SK-N-SH (cell line): ENCODE measurements at regions not wholly inside any gene's neighbourhood (a gene's known extent, or its start where the extent isn't known, plus 50 kb on each side); places are given as distances from the start of the nearest gene placed in this dataset.

ENCODE experiments used
- CTCF ChIA-PET: fragments of 300-600, 350-600 bp; formaldehyde crosslinking; extraction: SDS; loops from one replicate; lab custom pipeline; 2021; lab: Yijun Ruan, JAX
- POLR2A ChIA-PET: fragments of 350-600 bp; sonication (Branson Sonifier 250); formaldehyde crosslinking; extraction: SDS; loops from one replicate; lab custom pipeline; 2020; ENCODE audit warnings: antibody characterized with exemption, inconsistent platforms; lab: Yijun Ruan, JAX
- DNase-seq: peaks from one replicate; pipeline ENCODE4 v3.0.0; 2012
- H2AFZ ChIP-seq: fragments of 200-600 bp; sonication (generic); 2 replicates; pipeline ENCODE4 v1.8.1; 2016; ENCODE audit warnings: antibody characterized with exemption, mild to moderate bottlenecking, low read depth
- H3F3A ChIP-seq: fragments of 200-600 bp; sonication (generic); replicated peaks from 2 replicates; pipeline ENCODE3; 2016; ENCODE audit warnings: antibody characterized with exemption, mild to moderate bottlenecking; ENCODE audit not compliant: insufficient read depth
- H3K27ac ChIP-seq, 2 experiments: fragments of 200-500 bp in 1 of 2; fragments of 200-600 bp in 1 of 2; sonication (Bioruptor generic) in 1 of 2; sonication (generic), shearing (Covaris generic) in 1 of 2; 2 replicates each; pipeline versions ENCODE4 v1.5.1 to v1.6.1; 2014 to 2016; ENCODE audit warnings: low read depth in 2 of 2, inconsistent platforms in 1 of 2, low read length in 1 of 2, mild to moderate bottlenecking in 1 of 2, mixed read lengths in 1 of 2
- H3K27me3 ChIP-seq: fragments of 200-600 bp; sonication (generic), shearing (Covaris generic); 2 replicates; pipeline ENCODE4 v1.6.1; 2016; ENCODE audit warnings: mixed run types; ENCODE audit not compliant: insufficient read depth
- H3K36me3 ChIP-seq, 2 experiments: fragments of 200-500 bp in 1 of 2; fragments of 200-600 bp in 1 of 2; sonication (Bioruptor generic) in 1 of 2; sonication (generic) in 1 of 2; replicated peaks in 1 of 2; 2 replicates each; pipeline versions ENCODE3 to v1.5.1; 2014 to 2016; ENCODE audit warnings: low read length in 1 of 2, mild to moderate bottlenecking in 1 of 2; ENCODE audit not compliant: insufficient read depth in 2 of 2, control insufficient read depth in 1 of 2
- H3K4me1 ChIP-seq, 2 experiments: fragments of 200-500 bp in 1 of 2; fragments of 200-600 bp in 1 of 2; sonication (Bioruptor generic) in 1 of 2; sonication (generic), shearing (Covaris generic) in 1 of 2; 2 replicates each; pipeline versions ENCODE4 v1.5.1 to v1.6.1; 2014 to 2016; ENCODE audit warnings: low read depth in 1 of 2, low read length in 1 of 2, mixed run types in 1 of 2; ENCODE audit not compliant: insufficient read depth in 2 of 2, control insufficient read depth in 1 of 2
- H3K4me2 ChIP-seq: fragments of 200-600 bp; sonication (generic), shearing (Covaris generic); 2 replicates; pipeline ENCODE4 v1.6.1; 2017; ENCODE audit warnings: mixed run types
- H3K4me3 ChIP-seq, 2 experiments: fragments of 200-500 bp in 1 of 2; fragments of 200-600 bp in 1 of 2; sonication (Bioruptor generic) in 1 of 2; sonication (generic), shearing (Covaris generic) in 1 of 2; 2 replicates each; pipeline versions ENCODE4 v1.5.1 to v1.8.1; 2014 to 2016; ENCODE audit warnings: low read depth in 2 of 2, inconsistent platforms in 1 of 2, low read length in 1 of 2, mild to moderate bottlenecking in 1 of 2, mixed read lengths in 1 of 2, moderate library complexity in 1 of 2
- H3K79me2 ChIP-seq: fragments of 200-600 bp; sonication (generic); 2 replicates; pipeline ENCODE4 v1.8.1; 2017; ENCODE audit warnings: mild to moderate bottlenecking; ENCODE audit not compliant: insufficient read depth
- H3K9ac ChIP-seq: fragments of 200-600 bp; sonication (generic); 2 replicates; pipeline ENCODE4 v1.6.1; 2017; ENCODE audit warnings: mixed run types
- H3K9me2 ChIP-seq: fragments of 200-600 bp; sonication (generic); 2 replicates; pipeline ENCODE4 v1.6.1; 2017; ENCODE audit warnings: mixed run types
- H3K9me3 ChIP-seq: fragments of 200-600 bp; sonication (generic); 2 replicates; pipeline ENCODE4 v1.6.1; 2017; ENCODE audit warnings: mixed run types, mild to moderate bottlenecking, moderate library complexity
- H4K20me1 ChIP-seq: fragments of 200-600 bp; sonication (generic); 2 replicates; pipeline ENCODE4 v1.6.1; 2017; ENCODE audit warnings: mild to moderate bottlenecking, mixed run types; ENCODE audit not compliant: insufficient read depth
- ELF1 ChIP-seq: IDR thresholded peaks from 2 replicates; pipeline ENCODE4 v1.4.0; 2012
- EZH2phosphoT487 ChIP-seq: fragments of 200-600 bp; sonication (generic); IDR thresholded peaks from 2 replicates; pipeline ENCODE4 v1.6.1; 2017; ENCODE audit warnings: low read depth, mixed run types, mild to moderate bottlenecking, antibody characterized with exemption, moderate library complexity, borderline replicate concordance
- FOXJ3 ChIP-seq: sonication (generic); formaldehyde crosslinking; IDR thresholded peaks from 2 replicates; pipeline ENCODE4 v1.5.1; 2020; ENCODE audit warnings: mild to moderate bottlenecking, missing genetic modification reagents
- GATA2 ChIP-seq: sonication (generic); formaldehyde crosslinking; IDR thresholded peaks from 2 replicates; pipeline ENCODE4 v1.5.0; 2020; ENCODE audit warnings: mild to moderate bottlenecking, missing genetic modification reagents
- JUND ChIP-seq: IDR thresholded peaks from 2 replicates; pipeline ENCODE4 v1.4.0; 2012
- MEF2A ChIP-seq: IDR thresholded peaks from 2 replicates; pipeline ENCODE4 v1.4.0; 2012; ENCODE audit warnings: low read depth, borderline replicate concordance
- MXI1 ChIP-seq: IDR thresholded peaks from 2 replicates; pipeline ENCODE4 v1.6.1; 2012; ENCODE audit warnings: mild to moderate bottlenecking, low read depth, low read length, improper control_type of control experiment
- NFIC ChIP-seq: IDR thresholded peaks from 2 replicates; pipeline ENCODE4 v1.4.0; 2012; ENCODE audit warnings: borderline replicate concordance
- NRF1 ChIP-seq: IDR thresholded peaks from 2 replicates; pipeline ENCODE4 v1.6.1; 2012; ENCODE audit warnings: low read depth, mild to moderate bottlenecking, low read length
- RCOR1 ChIP-seq: fragments of 150-350 bp; IDR thresholded peaks from 2 replicates; pipeline ENCODE4 v1.6.1; 2017; ENCODE audit warnings: antibody characterized with exemption, low read length
- RXRA ChIP-seq: IDR thresholded peaks from 2 replicates; pipeline ENCODE4 v1.4.0; 2012; ENCODE audit warnings: low read depth, mild to moderate bottlenecking, borderline replicate concordance
- SIN3A ChIP-seq: IDR thresholded peaks from 2 replicates; pipeline ENCODE4 v1.6.1; 2012; ENCODE audit warnings: low read depth, mild to moderate bottlenecking, low read length, moderate library complexity, borderline replicate concordance
- SMC3 ChIP-seq: IDR thresholded peaks from 2 replicates; pipeline ENCODE4 v1.6.1; 2012; ENCODE audit warnings: low read depth, low read length, improper control_type of control experiment
- TAF1 ChIP-seq: IDR thresholded peaks from 2 replicates; pipeline ENCODE4 v1.6.1; 2012; ENCODE audit warnings: low read depth, mild to moderate bottlenecking, low read length, moderate library complexity, borderline replicate concordance
- TCF12 ChIP-seq: IDR thresholded peaks from 2 replicates; pipeline ENCODE4 v1.4.0; 2012
- TEAD4 ChIP-seq: IDR thresholded peaks from 2 replicates; pipeline ENCODE4 v1.4.0; 2012; ENCODE audit warnings: mild to moderate bottlenecking, borderline replicate concordance; ENCODE audit not compliant: insufficient read depth
- YY1 ChIP-seq: IDR thresholded peaks from 2 replicates; pipeline ENCODE4 v1.4.0; 2012; ENCODE audit warnings: low read depth, mild to moderate bottlenecking
- WGBS: methylation state at CpG from one replicate; pipeline ENCODE4 v1.1.6; 2017; ENCODE audit warnings: low lambda C conversion rate; 5-methylcytosine and 5-hydroxymethylcytosine counted together
- TF ChIP-seq, protein P1 (sequence below): fragments of 150-350 bp; IDR thresholded peaks from 2 replicates; pipeline ENCODE4 v1.6.1; 2016; ENCODE audit warnings: mild to moderate bottlenecking, low read depth, low read length
- TF ChIP-seq, protein P2 (sequence below): IDR thresholded peaks from 2 replicates; pipeline ENCODE4 v1.4.0; 2012; ENCODE audit warnings: low read depth, borderline replicate concordance
- TF ChIP-seq, protein P3 (sequence below): IDR thresholded peaks from 2 replicates; pipeline ENCODE4 v1.4.0; 2012; ENCODE audit warnings: low read depth, borderline replicate concordance
- TF ChIP-seq, protein P4 (sequence below): IDR thresholded peaks from 2 replicates; pipeline ENCODE4; 2012

DNA sequence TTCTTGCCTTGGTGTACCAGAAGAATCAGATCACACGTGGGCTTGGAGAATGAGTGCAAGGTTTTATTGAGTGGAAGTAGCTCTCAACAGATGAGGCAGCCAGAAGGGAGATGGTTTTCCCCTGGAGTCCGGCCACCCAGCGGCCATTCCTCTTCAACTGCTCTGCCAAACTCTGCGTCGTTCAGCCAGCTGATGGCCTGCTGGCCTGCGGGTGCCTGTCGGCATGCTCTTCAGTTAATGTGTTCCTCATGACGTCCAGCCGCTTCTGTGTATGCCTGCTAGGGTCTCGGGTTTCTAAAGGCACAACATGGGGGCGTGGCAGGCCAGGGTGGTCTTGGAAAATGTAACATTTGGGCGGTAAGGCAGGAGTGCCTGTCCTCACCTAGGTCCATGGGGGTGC lies 487.9 kb upstream of the LRRC4C start:
- H2AFZ ChIP-seq: no peak overlapping the region
- no peak overlapping the region for H3K27ac ChIP-seq
- H4K20me1 ChIP-seq: no peaks in the 10 kb centered on the region
- H3K9me2 ChIP-seq: no peaks in the 10 kb centered on the region
- TF ChIP-seq TCF12 (no peak), SMC3 (no peak), NFIC (no peak), RXRA (no peak), NRF1 (no peak), TEAD4 (no peak), JUND (no peak), SIN3A (no peak), EZH2phosphoT487 (no peak), TAF1 (no peak)
- TF ChIP-seq, protein P1, sequence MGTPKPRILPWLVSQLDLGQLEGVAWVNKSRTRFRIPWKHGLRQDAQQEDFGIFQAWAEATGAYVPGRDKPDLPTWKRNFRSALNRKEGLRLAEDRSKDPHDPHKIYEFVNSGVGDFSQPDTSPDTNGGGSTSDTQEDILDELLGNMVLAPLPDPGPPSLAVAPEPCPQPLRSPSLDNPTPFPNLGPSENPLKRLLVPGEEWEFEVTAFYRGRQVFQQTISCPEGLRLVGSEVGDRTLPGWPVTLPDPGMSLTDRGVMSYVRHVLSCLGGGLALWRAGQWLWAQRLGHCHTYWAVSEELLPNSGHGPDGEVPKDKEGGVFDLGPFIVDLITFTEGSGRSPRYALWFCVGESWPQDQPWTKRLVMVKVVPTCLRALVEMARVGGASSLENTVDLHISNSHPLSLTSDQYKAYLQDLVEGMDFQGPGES: no peak
- TF ChIP-seq, all 33 proteins: peak for 0
- H3K36me3 ChIP-seq: no peaks in the 10 kb centered on the region
- H3K4me2 ChIP-seq: no peak overlapping the region
- H3K4me3 ChIP-seq: no peak overlapping the region
- no peak overlapping the region for H3K9ac ChIP-seq
- H3K27me3 ChIP-seq: no peaks in the 10 kb centered on the region
- no peaks in the 10 kb centered on the region for H3K9me3 ChIP-seq
- WGBS: 35% methylated on average over 11 of the region's 12 CpGs
- H3F3A ChIP-seq: no peaks in the 10 kb centered on the region
- ChIA-PET POLR2A (no interaction called here), CTCF (no interaction called here)
- no peaks in the 10 kb centered on the region for H3K4me1 ChIP-seq
- no peak for DNase-seq
- no peaks in the 10 kb centered on the region for H3K79me2 ChIP-seq

DNA sequence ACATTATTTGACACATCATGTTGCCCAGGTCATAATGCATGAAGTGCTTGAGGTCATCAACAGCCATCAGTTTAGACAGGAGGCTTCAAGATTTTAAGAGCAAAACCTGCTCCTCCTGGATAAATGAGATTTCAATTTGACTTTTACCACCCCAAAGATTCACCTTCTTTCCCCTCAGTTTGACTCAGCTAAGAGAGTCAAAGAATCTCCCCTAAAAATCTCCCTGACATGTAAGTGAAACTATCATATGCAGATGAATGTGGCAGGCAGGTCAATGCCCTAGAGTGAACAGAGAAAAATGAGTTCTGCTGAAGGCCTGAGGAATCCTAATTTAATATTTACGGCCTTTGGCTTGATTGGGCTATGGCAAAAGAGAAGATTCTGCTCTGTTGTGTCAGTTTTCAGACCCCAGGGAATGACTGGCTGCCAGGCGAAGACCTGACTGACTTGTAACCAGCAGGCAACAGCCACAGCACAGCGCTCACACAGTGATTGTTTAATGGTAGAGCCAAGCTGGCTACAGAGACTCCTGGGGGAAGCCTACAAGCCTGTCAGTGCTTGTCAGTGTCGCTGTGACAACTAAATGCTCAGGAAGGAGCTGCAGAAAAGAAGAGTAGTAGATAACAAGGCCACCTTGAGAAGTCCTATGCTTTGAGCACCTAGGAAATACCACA lies 491.2 kb upstream of the LRRC4C start:
- WGBS: 28% methylated on average over 4 of the region's 4 CpGs
- no peaks in the 10 kb centered on the region for H3K79me2 ChIP-seq

More for the DNA sequence above, 491.2 kb upstream of the LRRC4C start:
- H3K9me2 ChIP-seq: no peaks in the 10 kb centered on the region
- CTCF ChIA-PET: no interaction called here
- TF ChIP-seq GATA2: no peak
- TF ChIP-seq MXI1: no peak
- TF ChIP-seq, protein P2, sequence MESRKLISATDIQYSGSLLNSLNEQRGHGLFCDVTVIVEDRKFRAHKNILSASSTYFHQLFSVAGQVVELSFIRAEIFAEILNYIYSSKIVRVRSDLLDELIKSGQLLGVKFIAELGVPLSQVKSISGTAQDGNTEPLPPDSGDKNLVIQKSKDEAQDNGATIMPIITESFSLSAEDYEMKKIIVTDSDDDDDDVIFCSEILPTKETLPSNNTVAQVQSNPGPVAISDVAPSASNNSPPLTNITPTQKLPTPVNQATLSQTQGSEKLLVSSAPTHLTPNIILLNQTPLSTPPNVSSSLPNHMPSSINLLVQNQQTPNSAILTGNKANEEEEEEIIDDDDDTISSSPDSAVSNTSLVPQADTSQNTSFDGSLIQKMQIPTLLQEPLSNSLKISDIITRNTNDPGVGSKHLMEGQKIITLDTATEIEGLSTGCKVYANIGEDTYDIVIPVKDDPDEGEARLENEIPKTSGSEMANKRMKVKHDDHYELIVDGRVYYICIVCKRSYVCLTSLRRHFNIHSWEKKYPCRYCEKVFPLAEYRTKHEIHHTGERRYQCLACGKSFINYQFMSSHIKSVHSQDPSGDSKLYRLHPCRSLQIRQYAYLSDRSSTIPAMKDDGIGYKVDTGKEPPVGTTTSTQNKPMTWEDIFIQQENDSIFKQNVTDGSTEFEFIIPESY: no peak
- TF ChIP-seq ELF1: no peak
- no peak for TF ChIP-seq RXRA
- no peak for TF ChIP-seq TAF1
- TF ChIP-seq MEF2A: no peak
- no peak for TF ChIP-seq FOXJ3 (CRISPR knock-in tag)
- no peak for TF ChIP-seq YY1
- no peak for TF ChIP-seq RCOR1
- TF ChIP-seq, protein P3, sequence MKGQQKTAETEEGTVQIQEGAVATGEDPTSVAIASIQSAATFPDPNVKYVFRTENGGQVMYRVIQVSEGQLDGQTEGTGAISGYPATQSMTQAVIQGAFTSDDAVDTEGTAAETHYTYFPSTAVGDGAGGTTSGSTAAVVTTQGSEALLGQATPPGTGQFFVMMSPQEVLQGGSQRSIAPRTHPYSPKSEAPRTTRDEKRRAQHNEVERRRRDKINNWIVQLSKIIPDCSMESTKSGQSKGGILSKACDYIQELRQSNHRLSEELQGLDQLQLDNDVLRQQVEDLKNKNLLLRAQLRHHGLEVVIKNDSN: no peak
- TF ChIP-seq, protein P4, sequence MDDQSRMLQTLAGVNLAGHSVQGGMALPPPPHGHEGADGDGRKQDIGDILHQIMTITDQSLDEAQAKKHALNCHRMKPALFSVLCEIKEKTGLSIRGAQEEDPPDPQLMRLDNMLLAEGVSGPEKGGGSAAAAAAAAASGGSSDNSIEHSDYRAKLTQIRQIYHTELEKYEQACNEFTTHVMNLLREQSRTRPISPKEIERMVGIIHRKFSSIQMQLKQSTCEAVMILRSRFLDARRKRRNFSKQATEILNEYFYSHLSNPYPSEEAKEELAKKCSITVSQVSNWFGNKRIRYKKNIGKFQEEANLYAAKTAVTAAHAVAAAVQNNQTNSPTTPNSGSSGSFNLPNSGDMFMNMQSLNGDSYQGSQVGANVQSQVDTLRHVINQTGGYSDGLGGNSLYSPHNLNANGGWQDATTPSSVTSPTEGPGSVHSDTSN: no peak
- TF ChIP-seq SIN3A: no peak
- DNase-seq: no peak
- H3K36me3 ChIP-seq: no peaks in the 10 kb centered on the region
- no peak overlapping the region for H3K4me3 ChIP-seq
- H3K9ac ChIP-seq: no peak overlapping the region
- no peaks in the 10 kb centered on the region for H3K27me3 ChIP-seq
- no peak overlapping the region for H2AFZ ChIP-seq
- H3K9me3 ChIP-seq: no peaks in the 10 kb centered on the region
- H3K27ac ChIP-seq: no peak overlapping the region
- POLR2A ChIA-PET: no interaction called here
- no peak overlapping the region for H3K4me2 ChIP-seq
- H4K20me1 ChIP-seq: no peaks in the 10 kb centered on the region
- no peaks in the 10 kb centered on the region for H3K4me1 ChIP-seq
- H3F3A ChIP-seq: no peaks in the 10 kb centered on the region
